ENCODE measurements at regions not wholly inside any gene's neighbourhood (a gene's known extent, or its start where the extent isn't known, plus 50 kb on each side); places are given as distances from the start of the nearest gene placed in this dataset.

GRCh38 chr1:76723949-76724348 is 143.3 kb upstream of the ST6GALNAC5 start:
- no peaks in the 10 kb centered on the region; a peak in 2 of 4 replicates for H3K27me3 ChIP-seq (replicated peaks in 1 of 2; ENCODE audit: control insufficient read depth in 2 of 2, insufficient read depth in 2 of 2, low read length in 1 of 2)
- FAIRE-seq (no peak), ATAC-seq (no peak), DNase-seq (ENCODE audit: low read depth, low spot score) (no peak)
- no peak overlapping the region for H3K4me2 ChIP-seq (ENCODE audit: control insufficient read depth, insufficient read depth)
- ChIA-PET POLR2A (no interaction called here), SMC1A (ENCODE audit: uncharacterized antibody, unreplicated experiment) (interaction anchor here (1.7 kb wide), 1 partner anchor 12 kb away, joined by 5 read pairs; no protein-coding TSS in a partner anchor), CTCF (no interaction called here), RAD21 (ENCODE audit: unreplicated experiment) (no interaction called here)
- no peak overlapping the region for H3K9ac ChIP-seq (ENCODE audit: control insufficient read depth, insufficient read depth, low read length)
- H4K20me1 ChIP-seq (ENCODE audit: control insufficient read depth, insufficient read depth), result no peaks in the 10 kb centered on the region
- no peaks in the 10 kb centered on the region for H3K4me1 ChIP-seq (ENCODE audit: control insufficient read depth, insufficient read depth, low read length)
- intact Hi-C loops (cut with micrococcal nuclease; ENCODE audit: unreplicated experiment) (no loop called here), in situ Hi-C loops (cut with MboI) (no loop called here)
- no peak overlapping the region for H3K27ac ChIP-seq (ENCODE audit: control insufficient read depth, insufficient read depth)
- no peaks in the 10 kb centered on the region for H3K36me3 ChIP-seq (ENCODE audit: control insufficient read depth in 2 of 2, insufficient read depth in 2 of 2, low read length in 1 of 2)
- BruUV-seq (replicated peaks), result no TSS peak
- no peaks in the 10 kb centered on the region for H3K79me2 ChIP-seq (ENCODE audit: control insufficient read depth, insufficient read depth, low read length)
- no peaks in the 10 kb centered on the region for H3K9me3 ChIP-seq (replicated peaks; ENCODE audit: control insufficient read depth, insufficient read depth, low read length)
- no peak overlapping the region for H3K4me3 ChIP-seq
- no peak overlapping the region for H2AFZ ChIP-seq (ENCODE audit: control insufficient read depth, low read depth, low read length)
- TF ChIP-seq CEBPZ (IDR thresholded peaks at IDR 0.05; ENCODE audit: low read depth, low read length), result no peak
- TF ChIP-seq MYC (IDR thresholded peaks at IDR 0.05; ENCODE audit: insufficient read depth, insufficient read length, insufficient replicate concordance, low read length, severe bottlenecking), result no peak
- no peak for TF ChIP-seq STAT3 (IDR thresholded peaks at IDR 0.05; ENCODE audit: low read depth, low read length)
- TF ChIP-seq, protein P1, sequence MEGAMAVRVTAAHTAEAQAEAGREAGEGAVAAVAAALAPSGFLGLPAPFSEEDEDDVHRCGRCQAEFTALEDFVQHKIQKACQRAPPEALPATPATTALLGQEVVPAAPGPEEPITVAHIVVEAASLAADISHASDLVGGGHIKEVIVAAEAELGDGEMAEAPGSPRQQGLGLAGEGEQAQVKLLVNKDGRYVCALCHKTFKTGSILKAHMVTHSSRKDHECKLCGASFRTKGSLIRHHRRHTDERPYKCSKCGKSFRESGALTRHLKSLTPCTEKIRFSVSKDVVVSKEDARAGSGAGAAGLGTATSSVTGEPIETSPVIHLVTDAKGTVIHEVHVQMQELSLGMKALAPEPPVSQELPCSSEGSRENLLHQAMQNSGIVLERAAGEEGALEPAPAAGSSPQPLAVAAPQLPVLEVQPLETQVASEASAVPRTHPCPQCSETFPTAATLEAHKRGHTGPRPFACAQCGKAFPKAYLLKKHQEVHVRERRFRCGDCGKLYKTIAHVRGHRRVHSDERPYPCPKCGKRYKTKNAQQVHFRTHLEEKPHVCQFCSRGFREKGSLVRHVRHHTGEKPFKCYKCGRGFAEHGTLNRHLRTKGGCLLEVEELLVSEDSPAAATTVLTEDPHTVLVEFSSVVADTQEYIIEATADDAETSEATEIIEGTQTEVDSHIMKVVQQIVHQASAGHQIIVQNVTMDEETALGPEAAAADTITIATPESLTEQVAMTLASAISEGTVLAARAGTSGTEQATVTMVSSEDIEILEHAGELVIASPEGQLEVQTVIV (IDR thresholded peaks at IDR 0.05; ENCODE audit: borderline replicate concordance, partially characterized antibody), result no peak
- no peak for TF ChIP-seq ATF2 (IDR thresholded peaks at IDR 0.05; ENCODE audit: low read length)
- no peak for TF ChIP-seq RCOR1 (conservative IDR thresholded peaks at IDR 0.05; ENCODE audit: low read depth, low read length)
- TF ChIP-seq YY1 (IDR thresholded peaks at IDR 0.05; ENCODE audit: low read depth, low read length), result no peak
- TF ChIP-seq NFYA (IDR thresholded peaks at IDR 0.05; ENCODE audit: borderline replicate concordance, low read depth, low read length), result no peak
- TF ChIP-seq STAT1 (conservative IDR thresholded peaks at IDR 0.05), result no peak
- no peak for TF ChIP-seq MTA3 (IDR thresholded peaks at IDR 0.05; ENCODE audit: borderline replicate concordance, low read length)
- TF ChIP-seq SMARCA5 (IDR thresholded peaks at IDR 0.05), result no peak
- no peak for TF ChIP-seq MAX (IDR thresholded peaks at IDR 0.05; ENCODE audit: low read depth, low read length)
- no peak for TF ChIP-seq ZNF622 (IDR thresholded peaks at IDR 0.05)
- TF ChIP-seq PML (IDR thresholded peaks at IDR 0.05; ENCODE audit: low read length), result no peak
- TF ChIP-seq SMAD5 (IDR thresholded peaks at IDR 0.05; ENCODE audit: low read depth), result no peak
- TF ChIP-seq NFIC (IDR thresholded peaks at IDR 0.05; ENCODE audit: low read depth, low read length), result no peak
- TF ChIP-seq NKRF (conservative IDR thresholded peaks at IDR 0.05), result no peak
- no peak for TF ChIP-seq RELA (IDR thresholded peaks at IDR 0.05; ENCODE audit: borderline replicate concordance, partially characterized antibody)

Measured in GM12878 (cell line).